Activated CD8-positive, alpha-beta memory T cell treated with anti-CD3 and anti-CD28 coated beads, Interleukin-2, amount 50 U/mL, for 24 hours (primary cell): ENCODE measurements at regions not wholly inside any gene's neighbourhood (a gene's known extent, or its start where the extent isn't known, plus 50 kb on each side); places are given as distances from the start of the nearest gene placed in this dataset.
"Not testable (repeated sequence)": the region's sequence is repeated elsewhere in the genome, so short reads cannot be mapped to it uniquely, and the experiment has no call there.

ENCODE experiments used
- DNase-seq: peaks from one replicate; pipeline ENCODE4 v3.0.0-alpha.2; 2020; ENCODE audit errors: extremely low read depth

DNA sequence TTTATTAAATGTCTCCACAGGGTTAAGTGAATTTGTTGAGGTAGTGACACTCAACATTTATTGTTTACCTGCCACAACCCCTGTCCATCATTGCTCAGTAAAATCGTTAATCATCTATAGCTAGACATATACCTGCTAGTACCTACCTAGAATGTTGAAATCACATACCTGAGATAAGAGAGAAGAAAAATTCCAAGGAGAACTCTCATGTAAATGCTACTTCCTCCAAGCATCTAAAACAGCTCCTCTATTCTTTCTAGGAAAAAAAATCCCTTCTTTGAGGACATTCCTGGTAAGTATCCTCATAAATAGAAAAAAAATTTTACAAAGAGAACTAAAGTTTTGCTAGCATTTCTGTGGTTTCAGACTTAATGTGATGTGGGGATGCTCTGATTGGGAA lies 325.1 kb downstream of the DAD1 start:
- DNase-seq: no peak

DNA sequence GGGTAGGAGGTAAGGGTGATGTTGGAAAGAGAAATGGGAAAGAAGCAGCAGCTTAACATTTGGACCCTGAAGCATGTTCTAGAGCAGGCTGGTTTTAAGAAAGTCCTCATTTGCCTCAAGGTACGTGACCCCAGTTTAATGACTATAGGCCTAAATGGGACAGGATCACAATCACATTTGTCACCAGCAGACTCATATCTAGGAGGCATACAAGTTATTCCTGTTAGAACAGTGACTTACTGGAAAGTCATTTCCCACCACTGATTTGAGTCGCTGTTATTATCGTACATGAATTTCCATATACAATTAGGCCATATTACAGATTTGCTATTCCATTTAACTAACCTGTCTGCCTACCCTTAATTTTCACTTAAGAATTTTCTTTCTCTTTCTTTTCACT lies 326.1 kb downstream of the DAD1 start:
- no peak for DNase-seq

DNA sequence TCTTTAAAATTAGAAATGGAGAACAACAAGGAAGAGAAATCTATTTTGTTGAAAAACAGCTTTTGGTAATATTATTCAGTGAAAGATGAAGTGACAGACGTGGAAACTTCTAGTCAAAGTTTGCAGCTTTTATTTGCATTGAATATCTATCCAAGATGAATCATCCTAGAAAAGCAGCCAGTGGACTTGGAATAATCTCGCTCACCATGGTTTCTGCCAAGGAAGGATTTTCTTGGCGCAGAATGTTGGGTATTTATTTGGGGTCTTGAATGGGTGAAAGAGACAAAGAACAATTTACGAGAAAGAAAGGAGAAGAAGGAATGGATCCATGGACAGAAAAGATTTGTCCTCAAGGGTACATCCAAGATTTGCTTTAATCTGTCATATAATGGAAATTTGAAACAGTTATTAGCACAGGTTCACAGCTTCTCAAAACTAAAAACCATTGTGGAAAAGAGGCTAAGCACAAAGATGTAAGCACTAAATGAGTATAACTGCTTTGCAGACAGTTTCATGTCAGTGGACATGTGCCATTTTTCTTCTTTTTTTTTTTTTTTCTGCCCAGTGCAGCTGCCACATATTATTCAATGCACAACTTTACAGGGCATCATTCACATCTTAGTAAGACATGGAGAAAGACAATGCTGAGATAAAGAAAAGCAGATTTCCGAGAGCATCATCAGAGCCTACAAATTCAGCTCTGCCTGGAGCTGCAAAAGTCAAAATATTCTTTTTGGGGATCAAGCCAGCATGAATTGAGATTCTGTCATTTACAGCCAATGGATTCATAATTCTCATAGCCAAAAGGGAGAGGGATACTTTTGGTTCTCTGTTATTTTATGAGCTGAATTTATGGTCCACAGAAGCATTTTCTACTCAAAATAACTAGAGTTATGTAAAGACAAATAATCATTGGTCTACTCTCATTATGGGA lies 333.7 kb downstream of the DAD1 start:
- no peak for DNase-seq

DNA sequence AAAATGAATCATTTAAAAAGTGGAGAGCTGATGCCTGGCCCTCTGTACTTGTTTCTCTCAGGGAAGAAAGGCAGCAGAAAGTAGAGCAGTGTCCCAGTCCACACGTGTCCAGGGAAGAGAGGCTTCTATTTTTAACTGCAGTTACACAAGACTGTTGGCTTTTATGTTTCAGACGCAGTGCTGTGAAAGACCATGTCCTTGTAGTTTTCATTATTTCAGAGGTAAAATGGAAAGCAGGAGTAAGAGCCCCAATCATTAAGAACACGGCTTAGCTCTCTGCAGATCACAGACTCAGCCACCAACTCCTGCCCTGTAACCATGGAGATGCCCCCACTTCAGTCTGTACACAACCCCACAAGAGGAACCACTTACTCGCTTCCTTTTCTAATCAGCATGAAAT lies 336.3 kb downstream of the DAD1 start:
- DNase-seq: no peak

DNA sequence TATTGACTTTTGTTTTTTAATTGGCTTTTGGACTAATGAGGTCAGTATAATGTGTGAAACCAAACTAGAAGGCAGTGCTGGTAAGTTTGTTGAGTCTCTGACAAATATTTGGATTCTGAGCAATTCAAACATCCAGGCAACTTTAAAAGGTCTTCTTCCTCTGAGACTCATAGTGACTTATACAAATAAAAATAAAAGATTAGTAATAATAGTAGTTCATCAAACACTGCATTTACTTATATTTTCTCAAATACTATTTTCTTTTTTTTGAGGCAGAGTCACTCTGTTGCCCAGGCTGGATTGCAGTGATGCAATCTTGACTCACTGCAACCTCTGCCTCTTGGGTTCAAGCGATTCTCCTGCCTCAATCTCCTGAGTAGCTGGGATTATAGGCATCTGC lies 337.9 kb downstream of the DAD1 start:
- no peak for DNase-seq

DNA sequence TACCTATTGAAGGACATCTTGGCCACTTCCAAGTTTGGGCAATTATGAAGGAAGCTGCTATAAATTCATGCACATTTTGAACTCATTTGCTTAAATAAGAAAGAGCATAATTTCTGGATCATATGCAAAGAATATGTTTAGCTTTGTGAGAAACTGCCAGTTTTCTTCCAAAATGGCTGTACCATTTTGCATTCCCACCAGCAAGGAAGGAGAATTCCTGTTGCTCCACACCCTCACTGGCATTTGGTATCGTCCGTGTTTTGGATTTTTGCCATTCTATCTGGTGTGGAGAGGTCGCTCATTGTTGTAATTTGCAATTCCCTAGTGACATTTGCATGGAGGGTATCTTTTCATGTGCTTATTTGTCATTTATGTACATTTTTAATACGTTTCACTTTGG lies 339.3 kb downstream of the DAD1 start:
- no peak for DNase-seq

DNA sequence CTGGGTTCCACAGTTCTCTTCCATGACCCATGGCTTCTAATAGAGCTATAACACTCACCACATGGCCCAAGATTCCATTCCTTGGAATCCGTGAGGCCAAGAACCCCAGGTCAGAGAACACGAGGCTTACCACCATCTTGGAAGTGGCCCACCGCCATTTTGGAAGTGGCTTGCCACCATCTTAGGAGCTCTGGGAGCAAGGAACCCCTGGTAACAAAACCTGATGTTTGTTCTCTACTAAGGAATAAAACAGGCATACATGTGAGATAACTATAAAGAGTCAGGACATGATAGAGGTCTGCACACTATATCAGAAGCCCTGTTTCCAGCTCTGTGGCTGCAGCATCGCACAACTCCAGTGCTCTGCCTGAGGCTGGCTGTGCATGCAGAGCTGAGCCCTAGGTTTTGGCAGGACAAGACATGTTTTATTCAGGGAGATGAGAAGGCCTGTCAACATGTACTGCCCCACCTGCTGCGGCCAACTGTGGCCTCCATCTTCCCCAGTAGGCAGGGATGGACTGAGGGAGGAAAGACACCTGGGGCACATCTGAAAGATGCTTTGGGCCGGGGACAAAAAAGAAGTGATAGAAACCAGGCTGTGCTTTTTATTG lies 344.9 kb downstream of the DAD1 start:
- no peak for DNase-seq

DNA sequence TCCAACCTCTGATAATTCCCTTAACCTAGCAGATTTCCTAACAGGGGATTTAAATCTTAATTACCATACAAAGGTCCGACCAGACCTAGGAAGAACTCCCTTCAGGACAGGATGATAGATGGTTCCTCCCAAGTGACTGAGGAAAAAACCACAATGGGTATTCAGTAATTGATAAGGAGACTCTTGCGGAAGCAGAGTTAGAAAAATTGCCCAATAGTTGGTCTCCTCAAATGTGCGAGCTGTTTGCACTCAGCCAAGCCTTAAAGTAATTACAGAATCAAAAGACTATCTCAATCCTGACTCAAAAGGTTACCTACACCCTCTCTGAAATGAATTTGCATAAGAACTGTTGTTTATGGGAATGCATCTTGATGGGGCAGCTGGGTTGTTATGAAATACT lies 350.7 kb downstream of the DAD1 start:
- not testable (repeated sequence) for DNase-seq

DNA sequence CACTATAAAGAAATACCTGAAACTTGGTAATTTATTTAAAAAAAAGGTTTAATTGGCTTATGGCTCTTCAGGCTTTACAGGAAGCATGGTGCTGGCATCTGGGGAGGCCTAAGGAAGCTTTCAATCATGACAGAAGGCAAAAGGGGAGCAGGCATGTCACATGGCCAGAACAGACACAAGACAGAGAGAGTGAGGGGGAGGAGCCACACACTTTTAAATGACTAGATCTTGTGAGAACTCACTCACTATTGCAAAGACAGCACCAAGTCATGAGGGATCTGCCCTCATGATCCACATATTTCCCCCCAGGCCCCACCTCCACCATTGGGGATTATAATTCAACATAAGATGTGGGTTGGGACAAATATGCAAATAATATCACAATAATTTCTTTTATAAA lies 355.6 kb downstream of the DAD1 start:
- no peak for DNase-seq

DNA sequence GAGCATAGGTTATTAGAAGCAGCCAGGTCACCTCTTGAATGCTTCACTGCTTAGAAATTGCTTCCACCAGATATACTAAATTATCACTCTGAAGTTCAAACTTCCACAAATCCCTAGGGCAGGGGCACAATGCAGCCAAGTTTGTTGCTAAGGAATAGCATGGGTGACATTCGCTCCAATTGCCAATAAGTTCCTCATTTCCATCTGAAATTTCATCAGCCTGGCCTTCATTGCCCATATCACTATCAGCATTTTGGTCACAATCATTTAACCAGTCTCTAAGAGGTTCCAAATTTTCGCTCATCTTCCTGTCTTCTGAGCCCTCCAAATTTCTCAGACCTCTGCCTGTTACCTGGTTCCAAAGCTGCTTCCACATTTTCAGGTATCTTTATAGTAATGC lies 356.1 kb downstream of the DAD1 start:
- DNase-seq: no peak

DNA sequence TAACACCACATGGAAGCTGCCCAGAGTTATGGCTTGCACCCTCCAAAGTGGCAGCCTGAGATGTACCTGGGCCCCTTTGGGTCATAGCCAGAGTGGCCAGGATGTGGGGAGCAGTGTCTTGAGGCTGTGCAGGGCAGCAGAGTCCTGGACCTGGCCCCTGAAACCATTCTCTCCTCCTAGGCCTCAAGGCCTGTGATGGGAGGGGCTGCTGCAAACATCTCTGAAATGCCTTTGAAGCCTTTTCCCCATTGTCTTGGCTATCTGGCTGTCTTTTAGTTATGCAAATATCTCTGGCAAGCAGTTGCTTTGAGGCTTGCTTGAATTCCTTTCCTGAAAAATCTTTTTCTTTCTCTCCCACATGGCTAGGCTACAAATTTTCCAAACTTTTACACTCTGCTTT lies 356.5 kb downstream of the DAD1 start:
- DNase-seq: no peak

DNA sequence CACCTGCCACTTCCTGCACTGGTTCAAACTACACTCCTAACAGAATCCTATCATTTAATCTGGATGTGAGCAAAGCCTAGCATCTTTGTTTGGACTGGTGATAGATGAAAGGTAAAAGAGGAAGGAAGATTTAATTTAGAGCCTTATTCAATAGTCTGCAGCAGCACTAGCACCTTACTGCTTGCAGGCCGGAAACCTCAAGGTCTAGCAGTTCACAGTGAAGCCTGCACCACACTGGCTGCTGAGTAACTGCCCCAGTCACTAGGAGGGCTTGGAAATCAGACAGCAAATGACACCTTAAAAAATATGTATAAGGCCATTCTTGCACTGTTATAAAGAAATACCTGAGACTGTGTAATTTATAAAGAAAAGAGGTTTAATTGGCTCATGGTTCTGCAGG lies 358.0 kb downstream of the DAD1 start:
- no peak for DNase-seq

DNA sequence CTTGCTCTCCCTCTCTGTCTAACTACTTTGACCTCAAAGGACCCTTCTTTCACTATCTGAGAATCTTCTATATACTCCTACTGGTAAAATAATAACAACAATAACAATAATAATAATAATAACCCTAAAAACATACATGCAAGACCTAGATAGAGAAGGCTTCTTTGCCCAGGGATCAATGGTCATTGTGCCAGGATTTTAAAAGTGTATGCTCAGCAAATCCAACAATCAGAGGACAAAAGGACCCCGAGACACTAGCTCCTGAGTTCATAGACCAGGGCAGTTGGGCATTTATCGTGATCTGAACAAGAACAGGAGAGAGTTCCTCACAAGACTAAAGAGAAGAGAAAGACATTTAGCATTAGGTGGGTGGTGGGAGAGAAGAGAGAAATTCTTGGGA lies 358.5 kb downstream of the DAD1 start:
- no peak for DNase-seq

DNA sequence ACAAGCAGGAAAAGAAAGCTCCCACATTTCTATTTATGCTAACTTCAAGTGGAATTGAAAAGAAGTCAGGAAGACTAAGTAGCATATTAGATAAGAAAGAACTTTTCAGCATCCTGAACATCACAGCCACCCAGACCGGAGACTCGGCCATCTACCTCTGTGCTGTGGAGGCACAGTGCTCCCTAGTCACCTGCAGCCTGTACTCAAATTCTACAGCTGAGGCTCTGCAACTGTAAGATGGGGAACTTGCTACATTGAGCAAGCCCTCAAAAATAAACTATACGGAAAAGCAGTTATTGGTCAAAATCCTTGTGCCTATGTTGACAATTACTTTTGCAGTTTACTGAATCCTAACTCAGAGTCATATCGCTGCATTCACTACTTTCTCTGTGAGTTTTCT lies 361.9 kb downstream of the DAD1 start:
- no peak for DNase-seq

DNA sequence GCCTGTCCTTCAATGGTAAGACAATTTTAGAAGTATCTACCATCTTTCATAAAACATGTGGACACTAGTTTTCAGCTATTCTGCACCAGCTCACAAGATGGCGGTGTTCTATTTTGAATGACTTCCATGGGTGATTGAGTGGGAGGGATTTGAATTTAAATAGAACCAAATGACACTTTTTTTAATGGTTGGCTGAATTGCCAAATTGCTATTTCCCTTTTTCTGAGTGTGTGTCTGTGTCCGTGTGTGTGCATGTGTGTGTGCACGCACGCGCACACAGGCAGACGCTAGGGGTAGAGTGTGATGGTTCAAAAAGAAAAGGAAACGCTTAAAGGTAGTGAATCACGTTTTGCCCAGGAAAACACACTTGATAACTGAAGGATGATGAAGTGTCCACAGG lies 362.6 kb downstream of the DAD1 start:
- DNase-seq: no peak

DNA sequence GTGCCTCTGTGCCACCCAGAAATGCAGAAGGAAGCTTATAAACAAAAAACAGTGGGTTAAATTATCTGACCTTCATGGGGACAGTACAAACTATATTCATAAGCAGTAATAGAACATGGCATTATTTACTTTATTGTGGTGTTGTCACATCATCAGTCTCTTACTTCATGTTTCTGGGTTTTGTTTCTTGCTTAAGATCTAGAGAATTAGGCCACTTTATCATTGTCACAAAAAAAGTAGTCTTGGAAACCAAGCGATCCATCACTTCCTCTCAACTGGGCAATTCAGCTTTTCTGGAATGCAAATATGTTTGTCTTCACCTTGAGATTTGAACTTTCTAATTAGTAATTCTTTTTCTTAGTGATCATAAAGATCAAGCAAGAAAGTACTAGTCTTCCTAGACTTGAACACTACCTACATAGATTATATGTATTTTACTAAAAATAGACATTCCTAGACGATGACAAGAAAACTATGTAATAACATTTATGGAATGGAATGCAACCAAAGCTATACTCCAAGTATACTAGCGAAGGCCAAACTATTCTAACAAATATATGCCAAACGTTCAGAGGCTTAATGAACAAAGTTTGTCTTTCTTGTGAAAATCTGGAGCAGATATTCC lies 363.4 kb downstream of the DAD1 start:
- DNase-seq: no peak

DNA sequence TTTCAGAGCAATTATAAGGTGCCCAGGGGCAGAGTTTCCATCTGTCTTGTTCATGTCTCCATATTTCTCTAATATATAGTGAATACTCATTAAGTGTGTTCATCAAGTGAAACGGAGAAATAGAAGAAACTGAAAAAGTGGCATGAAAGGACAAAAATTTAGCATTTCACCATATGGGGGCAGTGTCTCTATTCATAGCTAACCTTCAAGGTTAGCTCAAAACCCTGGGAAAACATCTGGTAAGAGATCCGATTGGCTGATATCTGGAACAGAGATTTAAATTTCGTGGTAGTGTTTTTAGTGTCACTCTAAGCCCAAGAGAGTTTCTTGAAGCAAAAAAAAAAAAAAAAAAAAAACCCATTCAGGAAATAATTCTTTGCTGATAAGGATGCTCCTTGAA lies 367.5 kb downstream of the DAD1 start:
- DNase-seq: no peak

DNA sequence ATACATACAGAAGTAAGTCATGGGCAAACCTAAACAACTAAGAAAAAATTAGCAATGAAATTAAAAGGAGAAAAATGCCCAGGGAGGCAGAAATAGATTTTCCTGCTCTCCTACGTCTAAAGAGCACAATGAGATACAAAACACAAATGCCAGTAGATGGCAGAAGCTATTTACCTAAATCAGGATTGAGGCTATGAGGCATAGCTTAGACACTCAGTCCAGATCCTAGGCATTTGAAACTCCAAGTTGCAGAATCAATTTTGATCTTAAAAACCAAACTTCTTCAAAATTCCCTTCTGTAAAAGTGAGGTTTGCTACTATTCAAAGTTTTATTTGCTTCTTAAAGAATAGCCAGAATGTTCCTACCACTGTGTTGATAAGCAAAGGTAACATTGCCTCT lies 368.6 kb downstream of the DAD1 start:
- no peak for DNase-seq

DNA sequence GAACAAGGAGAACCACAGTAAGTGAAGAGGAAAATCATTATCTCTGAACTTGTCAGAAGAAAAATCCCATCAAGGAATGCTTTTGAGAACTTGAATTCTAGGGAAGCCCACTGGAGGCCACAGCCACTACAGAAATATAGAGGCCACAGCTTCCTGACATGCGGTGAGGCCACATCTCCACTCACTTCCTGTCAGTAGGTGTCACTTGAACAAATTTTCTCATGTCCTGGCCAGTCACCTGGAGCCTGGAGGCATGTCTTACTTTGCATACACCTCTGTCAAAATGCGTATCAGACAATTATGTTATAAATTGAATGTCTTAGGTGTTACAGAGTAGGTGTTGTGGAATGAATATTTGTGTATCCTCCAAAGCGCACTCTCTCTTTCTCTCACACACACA lies 370.3 kb downstream of the DAD1 start:
- DNase-seq: no peak

DNA sequence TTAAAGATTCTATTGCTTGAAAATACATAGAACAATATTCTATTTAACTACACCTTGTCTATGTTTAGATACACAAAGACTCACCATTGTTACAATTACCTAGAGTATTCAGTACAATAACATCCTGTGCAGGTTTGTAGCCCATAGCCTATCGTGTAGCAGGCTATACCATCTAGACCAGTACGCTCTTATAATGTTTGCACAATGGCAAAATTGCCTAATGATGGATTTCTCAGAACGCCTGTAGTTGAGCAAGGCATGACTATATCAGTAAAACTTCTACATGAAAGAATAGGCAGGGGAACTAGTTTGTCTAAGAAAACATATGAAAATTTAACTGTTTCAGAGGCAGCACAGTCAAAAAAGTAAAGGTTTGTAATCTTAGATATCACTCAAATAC lies 375.9 kb downstream of the DAD1 start:
- DNase-seq: no peak

DNA sequence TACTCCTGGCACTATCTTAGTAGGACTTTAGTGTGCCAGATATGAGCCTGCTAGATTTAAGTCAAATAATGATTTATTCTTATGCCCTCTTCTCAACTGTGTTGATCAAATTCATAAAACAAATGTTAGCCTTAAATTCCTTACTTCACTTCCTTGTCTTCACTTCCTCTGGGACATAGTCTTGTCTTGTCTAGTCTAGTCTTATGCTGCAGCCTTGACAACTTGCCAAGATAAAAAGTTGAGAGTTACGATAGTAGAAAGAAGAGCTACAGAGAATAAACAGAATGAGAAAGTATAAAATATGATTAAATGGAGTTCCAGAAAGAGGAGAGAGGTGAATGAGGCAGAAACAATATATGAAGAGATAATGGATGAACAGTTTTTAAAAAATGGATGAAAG lies 378.1 kb downstream of the DAD1 start:
- no peak for DNase-seq

DNA sequence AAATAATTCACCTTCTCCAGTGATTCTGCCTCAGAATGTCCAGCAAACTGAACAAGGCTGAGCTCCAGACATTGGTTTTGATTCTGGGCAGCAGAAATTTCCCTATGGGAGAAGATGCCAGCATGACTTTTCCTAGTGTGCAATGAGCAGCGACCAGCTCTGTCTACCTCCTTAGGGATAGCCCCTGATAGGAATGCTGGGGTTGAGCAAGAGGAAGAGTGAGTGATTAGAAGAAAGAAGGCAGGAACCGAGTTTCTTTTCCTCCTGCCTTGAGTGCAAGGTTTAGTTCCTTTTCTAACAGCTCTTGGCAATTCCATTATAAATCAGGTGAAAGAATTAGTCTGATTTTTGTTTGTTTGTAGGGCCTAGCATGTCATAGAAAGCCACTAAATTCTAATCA lies 379.0 kb downstream of the DAD1 start:
- no peak for DNase-seq

DNA sequence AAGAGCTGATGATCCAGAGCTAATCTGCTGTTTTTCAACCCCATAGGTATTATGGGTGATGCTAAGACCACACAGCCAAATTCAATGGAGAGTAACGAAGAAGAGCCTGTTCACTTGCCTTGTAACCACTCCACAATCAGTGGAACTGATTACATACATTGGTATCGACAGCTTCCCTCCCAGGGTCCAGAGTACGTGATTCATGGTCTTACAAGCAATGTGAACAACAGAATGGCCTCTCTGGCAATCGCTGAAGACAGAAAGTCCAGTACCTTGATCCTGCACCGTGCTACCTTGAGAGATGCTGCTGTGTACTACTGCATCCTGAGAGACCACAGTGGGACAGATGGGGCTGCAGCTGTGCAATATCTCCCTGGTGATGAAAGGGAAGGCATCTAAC lies 386.0 kb downstream of the DAD1 start:
- no peak for DNase-seq
